Fibroblast of the aortic adventitia (primary cell): ENCODE measurements at regions not wholly inside any gene's neighbourhood (a gene's known extent, or its start where the extent isn't known, plus 50 kb on each side); places are given as distances from the start of the nearest gene placed in this dataset.
"Not testable (repeated sequence)": the region's sequence is repeated elsewhere in the genome, so short reads cannot be mapped to it uniquely, and the experiment has no call there.

Experiments used
- DNase-seq: peaks from one replicate; pipeline ENCODE4 v3.0.0-alpha.2; 2010; ENCODE audit warnings: low read depth
- H3K4me3 ChIP-seq: 2 replicates; pipeline ENCODE4 v1.5.1; 2011; ENCODE audit warnings: low read depth, mild to moderate bottlenecking, control low read depth, low read length, moderate library complexity
- CTCF ChIP-seq: IDR thresholded peaks from 2 replicates; pipeline ENCODE4 v1.5.1; 2011; ENCODE audit warnings: mild to moderate bottlenecking, low read length, control low read depth, inconsistent platforms; ENCODE audit not compliant: insufficient read depth

DNA sequence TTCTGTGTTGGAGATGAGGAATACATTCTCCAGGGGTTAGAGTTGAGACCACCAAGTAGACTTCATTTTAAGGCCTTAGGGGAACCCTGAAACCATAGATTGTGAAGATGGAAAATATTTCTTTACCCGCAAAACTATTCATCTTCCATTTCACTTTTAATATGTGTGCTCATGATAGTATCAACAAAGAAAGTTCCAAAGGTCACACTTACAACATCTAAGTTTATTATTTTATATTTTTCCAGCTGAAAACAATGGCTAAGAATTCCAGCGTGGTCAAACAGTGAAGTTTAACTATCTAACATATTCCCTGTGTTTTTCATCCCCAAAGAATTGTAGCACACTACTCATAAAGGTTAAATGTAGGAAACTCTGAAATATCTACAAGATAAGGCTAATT is 214.5 kb upstream of the GIMD1 start:
- TF ChIP-seq CTCF = no peak
- DNase-seq = no peak
- no peak overlapping the region for H3K4me3 ChIP-seq

DNA sequence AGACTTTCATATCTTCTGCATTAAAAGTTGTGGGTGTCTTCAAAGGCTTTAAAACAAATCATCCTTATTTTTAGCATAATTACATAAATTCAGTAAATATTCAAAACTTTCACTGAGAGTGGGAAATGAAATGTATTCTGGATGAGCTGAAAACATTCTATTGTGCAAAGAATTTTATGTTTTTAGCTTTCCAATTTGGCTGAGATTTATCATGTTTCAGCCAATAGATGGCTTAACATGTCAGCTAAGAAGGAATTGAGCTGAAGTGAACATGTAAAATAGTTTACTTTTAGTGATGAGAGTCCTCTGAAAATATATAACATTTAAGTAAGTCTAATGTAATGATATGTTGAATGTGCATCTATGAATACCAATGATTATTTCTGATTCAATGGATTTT is 213.5 kb upstream of the GIMD1 start:
- no peak for TF ChIP-seq CTCF
- H3K4me3 ChIP-seq = no peak overlapping the region
- no peak for DNase-seq

- TF ChIP-seq CTCF = no peak
- DNase-seq = no peak
- H3K4me3 ChIP-seq = no peak overlapping the region
Measured at GRCh38 chr4:106579236-106579635, 210.7 kb upstream of the GIMD1 start.

DNA sequence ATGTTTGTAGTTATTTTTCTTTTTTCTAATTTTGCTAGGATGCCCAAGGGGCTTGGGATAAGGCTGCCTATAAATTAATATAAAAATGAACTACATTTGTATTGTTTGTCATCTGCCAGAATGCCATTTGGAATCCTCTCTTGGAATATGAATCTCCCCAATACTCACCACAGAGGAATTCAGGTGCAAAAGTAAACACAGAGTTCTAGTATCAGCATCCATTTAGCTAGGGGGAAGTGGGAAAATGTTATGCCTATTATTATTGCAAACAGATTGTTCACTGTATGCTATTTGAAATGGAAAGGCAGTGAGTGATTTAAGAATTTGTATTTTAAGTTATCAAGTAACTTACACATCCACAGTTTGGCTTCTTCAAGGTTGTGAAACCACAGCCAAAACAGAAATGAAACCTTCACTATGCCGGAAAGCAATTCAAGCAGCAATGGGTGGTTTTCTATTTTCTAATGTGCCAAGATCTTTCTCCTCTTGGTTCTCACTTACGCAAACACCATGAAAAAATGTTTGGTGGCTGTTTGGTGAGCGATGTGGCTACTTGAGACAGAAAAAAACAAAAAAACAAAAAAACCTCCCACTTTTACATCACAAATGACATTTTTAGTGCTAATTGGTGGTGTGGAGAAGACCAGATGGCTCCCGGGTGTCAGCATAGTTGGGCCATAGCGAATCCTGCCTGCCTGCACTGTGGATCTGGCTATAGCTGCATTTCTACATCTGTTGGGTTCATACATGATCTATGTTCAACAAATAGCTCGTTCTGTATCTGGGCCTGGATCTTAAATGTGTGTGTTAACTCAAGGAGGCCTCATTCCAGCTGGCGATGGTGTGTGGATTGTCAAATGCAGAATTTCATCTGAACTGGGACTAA is 200.8 kb upstream of the GIMD1 start:
- no peak overlapping the region for H3K4me3 ChIP-seq
- no peak for TF ChIP-seq CTCF

DNA sequence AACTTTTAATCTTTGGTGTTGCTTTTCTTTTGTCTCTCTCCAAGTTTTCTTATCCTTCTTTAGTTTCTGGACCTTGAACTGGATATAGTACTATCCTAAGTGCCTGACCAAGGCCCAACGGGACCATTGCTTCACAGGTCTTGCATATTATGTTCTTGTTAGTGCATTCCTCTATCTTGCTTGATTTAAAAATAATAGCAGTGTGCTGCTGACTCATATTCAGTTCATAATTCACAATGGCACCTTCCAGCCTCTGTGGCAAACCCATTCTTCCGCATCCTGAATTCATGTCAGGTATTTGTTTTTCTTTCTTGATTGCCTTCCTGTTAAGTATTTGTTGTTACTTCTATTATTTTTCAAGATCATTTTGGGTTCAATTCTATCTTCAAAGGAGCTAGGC is 197.1 kb upstream of the GIMD1 start:
- no peak for TF ChIP-seq CTCF
- DNase-seq = peak; percentile 33
- H3K4me3 ChIP-seq = no peak overlapping the region

More for the DNA sequence above, 200.8 kb upstream of the GIMD1 start:
- peak; percentile 64 for DNase-seq

- H3K4me3 ChIP-seq, DNase-seq: not testable (repeated sequence)
Measured at GRCh38 chr4:106563637-106564036, 195.1 kb upstream of the GIMD1 start.

- H3K4me3 ChIP-seq = no peak overlapping the region
- DNase-seq = no peak
- no peak for TF ChIP-seq CTCF
Measured at GRCh38 chr4:106551724-106552123, 183.1 kb upstream of the GIMD1 start.
